NCI-H2196 (cell line): ENCODE measurements at regions not wholly inside any gene's neighbourhood (a gene's known extent, or its start where the extent isn't known, plus 50 kb on each side); places are given as distances from the start of the nearest gene placed in this dataset.
A peak's percentile ranks its signal among the peaks of the same experiment; 100 is the strongest.

ENCODE experiments used
- DNase-seq: peaks from one replicate; lab custom pipeline; 2025; ENCODE audit not compliant: unreplicated experiment; lab: John Stamatoyannopoulos, UW

- DNase-seq: peak; percentile 79
Measured at GRCh38 chr21:35940074-35940927, 120.0 kb downstream of the SETD4 start.

- no peak for DNase-seq
Measured at GRCh38 chr21:35938446-35938845, 121.9 kb downstream of the SETD4 start.

DNA sequence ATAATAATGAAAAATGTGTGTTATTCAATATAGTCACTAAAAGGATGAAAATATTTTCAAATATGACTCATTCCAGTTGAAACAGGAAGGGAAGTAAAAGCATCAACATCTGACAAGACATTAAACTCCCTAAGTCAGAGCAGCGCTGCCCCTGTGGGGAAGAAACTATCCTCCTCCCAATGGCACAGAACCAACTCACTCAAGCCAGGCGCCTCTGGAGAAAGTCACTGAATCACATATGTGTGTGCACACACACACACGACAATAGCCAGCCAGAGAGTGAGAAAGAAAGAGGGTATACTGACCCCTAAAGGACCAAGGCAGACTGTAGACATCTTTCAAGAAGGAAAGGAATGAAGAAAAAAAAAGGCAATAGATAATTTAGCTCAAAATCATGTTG is 126.9 kb downstream of the SETD4 start:
- DNase-seq: no peak

- DNase-seq: peak; percentile 12
Measured at GRCh38 chr21:35932232-35932911, 128.0 kb downstream of the SETD4 start.

- no peak for DNase-seq
Measured at GRCh38 chr21:35929901-35930300, 130.4 kb downstream of the SETD4 start.

DNA sequence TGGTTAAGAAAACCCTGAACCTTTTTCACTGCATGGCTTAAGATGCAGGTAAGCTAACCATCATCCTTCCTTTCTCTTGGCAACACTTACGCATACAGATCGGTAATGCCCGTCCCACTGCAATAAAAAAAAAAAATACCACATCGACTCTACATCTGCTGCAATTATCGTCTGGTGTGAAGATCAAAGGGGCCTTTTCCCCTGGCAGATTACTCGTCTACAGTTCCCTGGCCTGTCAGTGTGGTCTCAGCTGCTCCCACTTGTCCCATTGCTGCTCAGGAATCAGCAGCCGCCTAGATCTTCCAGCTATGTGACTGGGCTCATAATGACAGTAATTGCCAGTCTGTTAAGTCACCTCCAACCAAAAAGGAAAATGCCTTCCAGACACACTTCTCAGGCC is 133.1 kb downstream of the SETD4 start:
- DNase-seq: no peak

DNA sequence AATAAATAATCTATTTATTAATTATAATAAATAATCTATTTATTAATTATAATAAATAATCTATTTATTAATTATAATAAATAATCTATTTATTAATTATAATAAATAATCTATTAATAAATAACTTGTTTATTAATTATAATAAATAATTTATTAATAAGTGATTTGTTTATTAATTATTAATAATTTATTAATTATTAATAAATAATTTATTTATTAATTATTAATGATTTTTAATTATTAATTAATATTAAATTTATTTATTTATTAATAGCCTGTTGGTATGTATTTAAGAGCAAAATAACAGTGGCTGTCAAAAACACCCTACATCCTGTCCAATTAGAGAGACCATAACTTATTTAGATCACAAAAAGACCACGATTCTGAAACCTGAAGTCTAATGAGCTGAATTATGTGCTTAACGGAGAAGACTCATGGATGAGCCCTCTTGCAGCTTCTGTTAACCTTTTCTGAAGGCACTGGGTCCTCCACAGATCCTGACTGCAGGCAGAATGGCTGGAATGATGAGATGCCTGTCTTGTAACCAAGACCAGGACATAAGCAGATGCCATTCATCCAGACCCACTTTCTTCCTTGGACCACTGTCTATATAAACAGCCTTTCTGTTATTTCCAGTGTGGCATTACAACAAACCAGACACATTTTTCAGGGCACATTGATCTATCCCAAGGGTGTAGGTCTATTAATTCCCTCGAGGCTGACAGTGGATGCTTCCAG is 134.2 kb downstream of the SETD4 start:
- no peak for DNase-seq

DNA sequence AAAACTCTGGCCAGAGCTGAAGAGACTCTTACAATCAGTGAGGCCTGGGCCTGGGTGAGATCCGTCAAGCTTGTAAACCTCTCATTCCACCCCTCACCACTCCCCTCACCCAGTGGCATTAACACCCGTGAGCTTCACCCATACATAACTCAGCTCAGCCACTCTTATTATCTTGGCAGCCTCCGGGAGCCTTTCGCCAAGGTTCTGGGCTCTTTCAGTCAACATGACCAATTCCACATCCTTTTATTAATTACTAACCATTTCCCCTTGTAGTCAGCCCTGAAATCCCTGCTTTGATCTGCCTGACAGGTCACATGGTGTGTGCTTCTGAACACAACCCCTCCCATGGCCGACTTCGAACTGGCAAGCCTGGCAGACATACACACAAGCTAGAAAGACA is 134.8 kb downstream of the SETD4 start:
- DNase-seq: peak; percentile 21

DNA sequence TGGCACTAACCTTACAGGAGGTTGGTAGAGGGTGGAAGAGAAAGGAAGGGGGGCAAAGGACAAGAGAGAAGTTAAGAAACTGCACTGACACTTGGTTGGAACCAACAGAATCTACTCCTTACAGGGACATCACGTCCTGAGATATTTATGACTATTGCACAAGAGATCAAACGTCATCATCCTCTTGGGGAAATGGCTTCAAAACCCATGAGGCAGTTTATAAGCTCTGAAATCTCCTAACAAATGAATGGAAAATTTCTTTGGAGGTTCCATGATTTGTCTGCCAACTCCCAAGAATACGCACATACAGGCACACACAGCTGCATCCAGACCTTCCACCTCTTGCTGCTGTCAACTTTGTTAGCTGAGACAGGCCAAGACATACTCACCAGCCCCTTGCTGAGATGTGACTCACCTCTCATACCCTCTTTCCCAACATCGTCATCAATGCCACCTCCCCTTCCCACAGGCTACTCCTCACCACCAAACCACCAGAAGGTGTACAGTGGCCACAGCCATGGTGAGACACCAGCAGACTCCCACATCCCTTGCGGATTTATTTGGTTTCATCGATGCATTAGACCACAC is 135.5 kb downstream of the SETD4 start:
- DNase-seq: no peak

DNA sequence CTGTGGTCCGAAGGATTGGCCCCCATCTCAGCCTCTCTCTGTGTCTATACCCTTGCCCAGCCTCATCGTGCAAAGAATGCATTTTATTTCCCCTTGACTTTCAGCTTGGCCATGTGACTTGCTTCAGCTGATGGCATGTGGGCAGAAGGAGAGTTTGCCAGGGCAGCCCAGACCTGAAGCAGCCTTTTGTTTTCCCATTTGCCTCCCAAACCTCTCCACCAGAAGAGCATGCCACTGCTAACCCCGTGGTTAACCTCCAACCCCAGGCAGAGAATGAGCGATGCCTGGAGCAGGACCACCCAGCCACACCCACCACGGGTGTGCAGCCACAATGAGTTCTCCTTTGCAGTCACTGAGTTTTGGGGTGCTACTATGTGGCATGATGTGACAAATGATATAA is 136.4 kb downstream of the SETD4 start:
- no peak for DNase-seq

DNA sequence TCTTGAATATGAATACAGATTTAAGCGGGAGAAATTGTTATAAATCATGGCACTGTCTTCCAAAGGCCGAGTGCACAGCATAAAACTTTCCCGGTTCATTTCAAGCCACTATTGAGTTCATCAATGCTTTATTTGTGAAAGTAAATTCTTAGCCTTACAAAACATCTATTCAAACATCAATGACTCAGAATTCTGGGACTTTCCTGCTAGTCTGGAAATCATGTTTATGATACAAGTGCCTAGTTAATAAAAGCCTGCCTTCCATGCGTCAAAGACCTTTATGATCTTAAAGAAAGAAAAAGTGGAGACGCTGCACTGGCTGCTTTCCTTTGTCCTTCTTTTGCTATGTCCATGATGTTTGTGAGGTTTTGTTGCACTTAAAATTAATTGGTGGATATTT is 137.7 kb downstream of the SETD4 start:
- DNase-seq: no peak

GRCh38 chr21:35921471-35921870 is 138.9 kb downstream of the SETD4 start:
- no peak for DNase-seq

- no peak for DNase-seq
Measured at GRCh38 chr21:35920436-35920835, 139.9 kb downstream of the SETD4 start.

GRCh38 chr21:35915030-35915429 is 145.3 kb downstream of the SETD4 start:
- no peak for DNase-seq

GRCh38 chr21:35911412-35912191 is 148.7 kb downstream of the SETD4 start:
- no peak for DNase-seq

DNA sequence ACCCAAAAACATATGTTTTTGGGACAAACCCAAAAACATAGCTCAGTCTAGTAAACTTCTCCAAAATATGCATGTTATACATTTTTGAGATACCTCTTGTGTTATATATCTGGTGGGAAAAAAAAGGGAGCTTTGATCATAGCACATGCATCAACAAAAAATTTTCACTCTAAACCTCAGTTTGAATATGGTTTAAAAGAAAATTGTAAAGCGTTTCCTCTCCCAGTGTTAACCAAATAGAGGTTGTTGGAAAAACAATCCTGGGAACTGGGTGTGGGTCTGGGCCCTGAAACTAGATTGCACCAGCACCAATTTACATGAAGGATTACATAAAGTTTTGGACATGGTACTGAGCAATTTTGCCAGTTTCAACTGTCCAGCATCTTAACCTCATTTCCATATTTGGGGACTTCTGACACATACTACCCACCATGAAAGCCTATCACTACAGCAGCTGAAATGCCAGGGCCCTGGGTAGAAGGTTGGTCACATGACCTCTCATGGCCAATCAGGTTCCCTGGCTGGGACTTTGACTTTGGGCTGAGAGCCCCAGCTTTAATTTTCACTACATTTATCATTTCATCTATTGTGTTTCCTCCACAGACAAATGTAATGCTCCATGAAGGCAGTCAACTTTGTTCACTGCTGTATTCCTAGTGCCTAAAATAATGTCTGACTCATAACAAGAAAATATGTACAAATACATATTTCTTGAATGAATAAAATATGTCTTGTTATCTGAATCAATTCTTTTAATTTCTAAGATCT is 150.7 kb downstream of the SETD4 start:
- no peak for DNase-seq

DNA sequence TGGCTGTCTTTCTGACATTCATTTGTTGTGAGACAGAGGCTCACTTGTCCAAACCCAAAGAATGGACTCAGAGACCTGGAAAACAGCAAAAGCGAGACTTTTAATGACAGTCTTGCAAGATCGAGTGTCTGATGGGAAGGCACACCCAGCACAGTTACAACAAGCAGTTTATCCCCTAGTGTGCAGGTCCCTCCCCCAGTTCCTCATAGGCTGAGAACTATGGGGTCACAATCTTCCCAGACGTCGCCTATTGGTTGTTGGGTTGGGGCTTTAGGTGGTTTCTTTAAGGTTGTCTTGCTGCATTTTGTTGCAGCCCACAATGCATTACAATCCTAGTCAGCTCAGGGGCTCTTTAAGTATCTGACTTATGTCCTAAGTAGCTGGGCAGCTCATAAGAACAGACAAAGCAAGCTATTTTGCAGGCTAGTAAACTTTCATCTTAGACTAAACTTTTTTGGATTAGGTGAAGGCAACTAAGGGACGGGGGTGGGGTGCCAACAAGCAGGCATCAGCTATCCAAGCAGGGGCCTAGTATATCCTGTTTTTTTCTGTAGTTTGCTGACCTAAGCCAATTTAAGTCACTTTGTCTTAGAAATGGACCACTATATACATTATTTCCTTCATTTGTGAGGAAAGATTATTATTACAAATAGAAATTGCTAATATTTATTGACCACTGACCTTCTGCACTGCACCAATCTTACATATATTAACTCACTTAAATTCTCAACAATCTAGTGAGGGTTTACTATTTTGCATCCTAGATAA is 151.8 kb downstream of the SETD4 start:
- DNase-seq: no peak

- DNase-seq: no peak
Measured at GRCh38 chr21:35906586-35906985, 153.7 kb downstream of the SETD4 start.

GRCh38 chr21:35905963-35906345 is 154.4 kb downstream of the SETD4 start:
- DNase-seq: no peak
